ENCODE measurements at regions not wholly inside any gene's neighbourhood (a gene's known extent, or its start where the extent isn't known, plus 50 kb on each side); places are given as distances from the start of the nearest gene placed in this dataset.
"Not testable (repeated sequence)": the region's sequence is repeated elsewhere in the genome, so short reads cannot be mapped to it uniquely, and the experiment has no call there.

DNA sequence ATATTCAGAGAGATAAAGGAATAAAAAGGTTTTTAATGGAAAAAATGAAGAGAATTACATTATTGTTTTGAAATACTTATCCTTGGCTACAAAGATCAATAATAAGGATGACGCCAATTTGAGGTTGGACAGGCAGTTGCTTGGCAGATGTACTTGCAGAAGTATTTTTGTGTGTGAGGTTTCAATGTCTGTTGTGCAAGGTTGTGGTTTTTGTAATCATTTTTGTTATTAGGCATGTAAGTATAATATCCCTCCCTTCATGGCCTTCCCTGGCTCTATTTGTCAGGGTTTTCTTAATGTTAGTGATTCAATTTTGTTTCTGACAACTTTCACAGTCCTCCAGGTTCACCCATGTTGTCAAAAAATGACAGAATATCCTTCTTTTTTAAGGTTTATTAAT lies 105.9 kb downstream of the OTOL1 start:
- ATAC-seq, result no peak

- no peak for ATAC-seq
Observed at GRCh38 chr3:161602918-161603317, 106.3 kb downstream of the OTOL1 start.

DNA sequence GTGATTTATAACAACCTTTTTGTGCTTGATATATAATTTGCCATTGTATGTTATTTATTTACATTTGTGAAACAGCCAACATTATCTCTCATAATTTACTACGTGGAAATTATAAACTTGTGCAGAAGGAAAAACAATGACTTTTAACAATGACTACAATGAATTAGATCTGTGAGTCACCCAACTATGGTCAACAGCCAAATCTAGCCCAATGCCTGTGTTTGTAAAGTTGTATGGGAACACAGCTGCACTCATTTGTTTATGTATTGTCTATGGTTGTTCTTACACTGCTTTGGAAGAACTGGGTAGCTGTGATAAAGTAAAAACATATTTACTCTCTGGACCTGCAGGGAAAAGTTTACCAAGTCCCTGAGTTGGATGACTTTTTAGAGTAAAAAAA lies 110.4 kb downstream of the OTOL1 start:
- ATAC-seq, result no peak

DNA sequence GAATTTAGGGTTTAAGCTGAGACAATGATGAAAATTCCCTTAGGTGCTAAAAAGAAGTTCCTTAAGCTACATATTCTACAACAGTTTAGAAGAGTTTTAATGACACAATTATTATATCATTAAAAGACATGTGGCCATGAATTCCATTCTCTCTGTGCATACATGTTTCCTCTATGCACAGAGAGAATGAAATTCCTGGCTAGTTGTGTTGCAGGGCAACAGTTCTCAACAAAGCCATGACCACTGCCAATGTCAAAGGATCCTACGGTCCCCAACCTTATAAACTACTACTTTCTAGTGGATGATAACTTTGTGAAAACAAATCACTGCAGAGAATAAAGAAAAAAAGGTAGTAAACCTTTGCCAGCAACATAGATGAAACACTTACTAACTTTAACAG lies 122.7 kb downstream of the OTOL1 start:
- ATAC-seq, result no peak

DNA sequence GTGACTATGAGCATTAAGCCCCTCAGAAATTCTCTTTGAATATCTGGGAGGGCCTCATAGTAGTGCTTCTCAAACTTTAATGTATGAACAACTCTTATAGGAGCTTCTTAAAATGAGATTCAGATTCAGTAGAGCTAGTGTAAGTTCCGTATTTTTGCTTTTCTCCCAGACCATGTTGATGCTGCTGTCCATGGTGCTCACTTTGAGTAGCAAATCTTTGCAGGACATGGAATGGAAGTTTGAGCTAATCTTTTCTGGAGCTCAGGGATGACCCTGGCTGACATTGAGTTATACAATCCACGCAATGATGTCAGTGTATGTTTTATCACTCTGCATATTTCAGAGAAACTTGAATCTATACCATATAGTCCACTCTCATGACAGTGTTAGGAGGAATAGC lies 134.2 kb downstream of the OTOL1 start:
- ATAC-seq, result no peak

GRCh38 chr3:161631536-161631935 lies 134.9 kb downstream of the OTOL1 start:
- ATAC-seq, result no peak

- no peak for ATAC-seq
Observed at GRCh38 chr3:161637559-161637958, 141.0 kb downstream of the OTOL1 start.

DNA sequence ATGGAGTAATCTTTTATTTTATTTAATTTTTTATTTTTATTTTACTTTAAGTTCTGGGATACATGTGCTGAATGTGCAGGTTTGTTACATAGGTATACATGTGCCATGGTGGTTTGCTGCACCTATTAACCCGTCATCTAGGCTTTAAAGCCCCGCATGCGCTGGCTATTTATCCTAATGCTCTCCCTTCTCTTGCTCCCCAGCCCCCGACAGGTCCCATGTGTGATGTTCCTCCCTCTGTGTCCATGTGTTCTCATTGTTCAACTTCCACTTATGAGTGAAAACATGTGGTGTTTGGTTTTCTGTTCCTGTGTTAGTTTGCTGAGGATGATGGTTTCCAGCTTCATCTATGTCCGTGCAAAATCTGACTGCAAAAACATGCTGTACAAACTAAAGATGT lies 142.5 kb downstream of the OTOL1 start:
- not testable (repeated sequence) for ATAC-seq

- no peak for ATAC-seq
Observed at GRCh38 chr3:161640181-161640580, 143.6 kb downstream of the OTOL1 start.

GRCh38 chr3:161641287-161641686 lies 144.7 kb downstream of the OTOL1 start:
- no peak for ATAC-seq

DNA sequence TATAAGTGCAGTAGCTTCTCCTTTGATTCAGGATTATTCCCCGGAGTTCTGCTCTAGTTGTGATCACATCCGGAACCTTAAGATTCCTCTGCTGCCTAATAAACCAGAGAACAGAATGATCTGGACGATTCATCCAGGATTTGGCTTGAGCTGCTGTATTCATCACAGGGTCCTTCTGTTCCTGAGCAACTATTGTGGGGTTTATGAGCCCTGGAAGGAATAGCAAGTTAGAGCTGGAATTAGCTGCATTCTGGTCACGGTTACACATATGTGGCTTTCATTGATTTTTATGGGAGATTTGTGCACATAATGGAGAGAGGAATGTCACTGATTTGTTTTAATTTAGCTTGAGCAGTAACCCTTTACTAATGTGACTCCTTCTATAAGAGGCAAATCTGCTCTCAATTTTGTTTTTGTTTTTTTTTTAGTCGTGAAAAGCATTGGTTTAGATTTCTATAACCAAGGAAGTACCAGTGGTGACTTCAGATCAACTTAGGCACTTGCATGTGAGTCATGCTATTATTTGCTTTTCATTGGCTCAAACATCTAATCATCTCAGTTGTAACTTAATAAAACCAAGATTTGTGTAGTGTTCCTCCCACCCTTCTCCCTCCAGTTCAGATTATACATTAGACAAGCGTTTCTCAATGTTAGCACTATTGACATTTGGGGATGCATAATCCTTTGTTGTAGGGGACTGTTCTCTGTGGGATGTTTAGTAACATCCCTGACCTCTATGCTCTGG lies 148.5 kb downstream of the OTOL1 start:
- ATAC-seq, result no peak

GRCh38 chr3:161647936-161648470 lies 151.4 kb downstream of the OTOL1 start:
- ATAC-seq, result no peak

- ATAC-seq, result no peak
Observed at GRCh38 chr3:161649900-161650484, 153.4 kb downstream of the OTOL1 start.

DNA sequence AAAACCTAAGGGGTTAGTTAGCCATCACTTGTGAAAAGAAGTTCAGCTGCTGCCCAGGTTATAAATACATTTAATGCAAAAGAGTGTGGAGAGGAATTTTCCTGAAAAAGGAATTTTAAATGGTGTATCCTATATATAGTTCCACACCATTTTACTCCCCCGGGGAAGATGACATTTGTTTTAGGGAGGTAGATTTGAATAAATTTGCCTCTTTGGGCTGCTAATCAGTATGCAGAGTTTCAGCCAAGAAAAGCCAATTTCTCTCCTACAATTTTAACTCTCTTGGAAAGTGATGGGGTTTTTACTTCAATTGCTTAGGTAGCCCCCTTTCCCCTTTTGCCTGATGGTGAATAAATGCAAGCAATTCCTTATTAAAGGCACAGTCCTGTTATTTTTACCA lies 161.2 kb downstream of the OTOL1 start:
- no peak for ATAC-seq

GRCh38 chr3:161671141-161671540 lies 174.5 kb downstream of the OTOL1 start:
- no peak for ATAC-seq

DNA sequence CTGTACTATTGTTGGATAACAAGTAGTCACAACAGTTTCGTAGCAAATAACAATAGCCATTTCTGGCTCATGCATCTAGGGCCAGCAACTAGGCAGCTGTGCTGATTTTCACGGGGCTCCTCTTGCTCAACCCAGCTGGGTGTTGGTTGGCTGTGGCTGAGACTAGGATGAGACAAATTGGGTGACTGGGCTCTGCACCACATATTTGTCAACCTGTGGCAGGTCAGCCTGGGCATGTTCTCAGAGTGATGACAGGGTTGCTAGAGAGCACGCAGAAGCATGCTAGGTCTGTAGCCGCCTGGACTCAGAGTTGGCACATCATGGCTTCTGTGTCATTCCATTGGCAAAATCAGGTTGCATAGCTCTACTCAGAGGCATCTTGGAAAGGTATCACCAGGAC lies 175.9 kb downstream of the OTOL1 start:
- no peak for ATAC-seq

DNA sequence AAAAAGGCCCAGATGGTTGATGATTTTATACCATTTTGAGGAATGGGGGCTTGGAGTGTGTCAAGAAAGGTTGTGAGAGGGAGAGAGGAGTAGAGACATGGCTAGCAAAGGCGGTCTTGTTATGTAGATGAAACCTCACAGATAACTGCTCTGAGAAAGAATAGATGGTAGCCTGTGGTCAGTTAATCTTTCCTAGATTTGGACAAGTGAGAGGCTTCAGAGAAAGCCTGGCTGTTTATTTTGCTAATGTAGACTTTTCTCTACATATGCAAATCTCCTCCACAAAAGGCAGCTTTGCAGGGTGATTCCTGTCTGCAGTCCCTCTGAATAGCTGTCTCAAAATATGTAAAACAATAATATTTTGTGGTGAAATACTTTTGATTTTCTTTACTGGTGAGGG lies 177.3 kb downstream of the OTOL1 start:
- ATAC-seq, result no peak

- ATAC-seq, result no peak
Observed at GRCh38 chr3:161674402-161674801, 177.8 kb downstream of the OTOL1 start.

DNA sequence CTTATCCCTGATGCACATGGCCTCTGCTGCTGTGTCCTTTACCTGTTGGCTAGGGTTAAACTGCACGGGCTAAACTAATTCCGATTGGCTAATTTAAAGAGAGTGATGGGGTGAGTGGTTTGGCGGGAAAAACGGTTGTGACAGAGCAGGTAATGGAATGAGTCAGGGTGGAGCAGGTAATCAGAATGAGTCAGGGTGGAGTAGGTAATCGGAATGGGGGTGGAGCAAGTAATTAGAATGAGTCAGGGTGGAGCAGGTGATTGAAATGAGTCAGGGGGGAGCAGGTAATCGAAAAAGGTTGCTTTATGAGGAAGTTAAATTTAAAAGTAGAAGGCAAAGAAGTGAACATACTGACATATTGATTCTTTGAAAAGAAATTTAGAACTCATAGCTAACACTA lies 185.2 kb downstream of the OTOL1 start:
- not testable (repeated sequence) for ATAC-seq

- no peak for ATAC-seq
Observed at GRCh38 chr3:161682715-161683114, 186.1 kb downstream of the OTOL1 start.

DNA sequence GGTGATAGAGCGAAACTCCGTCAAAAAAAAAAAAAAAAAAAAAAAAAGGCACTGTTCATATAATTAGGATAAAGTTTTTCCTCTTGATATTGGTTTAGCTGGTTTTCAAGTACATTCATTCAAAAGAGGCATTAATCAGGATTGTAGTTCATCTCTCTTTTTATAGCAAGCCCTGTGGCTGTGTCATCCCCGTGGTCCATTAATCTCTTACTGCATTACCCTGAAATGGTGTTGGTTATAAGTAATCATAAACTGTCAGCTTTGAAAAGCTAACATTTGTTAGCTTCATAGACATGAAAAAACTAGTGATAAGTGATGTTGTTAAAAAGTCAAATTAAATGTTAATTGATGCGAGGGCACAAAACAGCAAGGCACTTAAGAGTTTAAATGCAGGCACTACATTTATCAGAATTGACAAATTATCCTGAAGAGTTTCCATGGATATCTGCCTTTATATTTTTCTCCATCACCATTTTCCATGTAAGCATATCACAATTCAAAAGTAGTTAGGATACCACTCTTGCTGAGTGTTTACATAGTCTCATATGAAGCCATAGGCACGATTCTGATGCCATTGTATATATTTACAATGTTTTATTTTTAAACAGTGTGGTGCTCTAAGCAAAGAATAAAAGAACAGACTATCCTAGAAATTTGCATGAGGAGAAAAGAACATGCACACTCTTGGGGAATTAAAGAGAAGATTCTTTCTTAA lies 193.1 kb downstream of the OTOL1 start:
- no peak for ATAC-seq

- no peak for ATAC-seq
Observed at GRCh38 chr3:161690299-161690620, 193.7 kb downstream of the OTOL1 start.

DNA sequence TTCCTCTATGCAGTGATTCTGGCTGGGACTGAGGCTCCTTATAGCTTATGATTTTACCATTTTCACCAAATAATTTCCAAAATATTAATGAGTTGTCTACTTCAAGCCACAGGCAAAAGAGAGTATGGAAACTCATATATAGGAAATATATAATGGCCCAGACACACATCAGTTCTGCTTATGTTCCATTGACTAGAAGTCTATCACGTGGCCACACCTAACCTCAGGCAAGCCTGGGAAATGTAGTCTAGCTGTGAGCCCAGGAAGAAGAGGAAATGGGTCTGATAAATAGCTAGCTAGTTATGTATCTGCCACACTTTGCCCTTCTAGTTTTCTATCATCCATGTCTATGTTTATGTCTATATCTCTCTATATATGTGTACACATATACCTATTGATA lies 195.1 kb downstream of the OTOL1 start:
- ATAC-seq, result no peak

Measured in activated CD4-positive, CD25-positive, alpha-beta regulatory T cell treated with anti-CD3 and anti-CD28 coated beads, Interleukin-2, amount 50 U/mL, for 24 hours (primary cell).